Activated B cell treated with CpG ODN at 0.5 μM for 24 hours (primary cell): ENCODE measurements at regions not wholly inside any gene's neighbourhood (a gene's known extent, or its start where the extent isn't known, plus 50 kb on each side); places are given as distances from the start of the nearest gene placed in this dataset.

Experiments used
- ATAC-seq: fragments of 200-7000 bp; cut with Tn5 transposase; one replicate; pipeline ENCODE4 v1.10.0; 2021; ENCODE audit warnings: low read depth, mild to moderate bottlenecking, moderate library complexity
- CTCF ChIA-PET: fragments of 350-600 bp; sonication (Branson Sonifier 250); formaldehyde crosslinking; loops from one replicate; lab custom pipeline; 2021; ENCODE audit warnings: antibody characterized with exemption; lab: Charles Lee
- POLR2A ChIA-PET: fragments of 350-600 bp; sonication (Branson Sonifier 250); formaldehyde crosslinking; loops from one replicate; lab custom pipeline; 2021; ENCODE audit warnings: antibody characterized with exemption; lab: Charles Lee
- DNase-seq: peaks from one replicate; pipeline ENCODE4 v3.0.0; 2022
- H3K27ac Mint-ChIP-seq: one replicate; pipeline ENCODE4 v1.8.0; 2020; ENCODE audit warnings: mixed read lengths
- H3K27me3 Mint-ChIP-seq: one replicate; pipeline ENCODE4 v1.8.0; 2021; ENCODE audit warnings: mixed read lengths
- H3K36me3 Mint-ChIP-seq: one replicate; pipeline ENCODE4 v1.8.0; 2021; ENCODE audit warnings: low read depth, mixed read lengths
- H3K4me1 Mint-ChIP-seq: one replicate; pipeline ENCODE4 v1.8.0; 2021; ENCODE audit warnings: mixed read lengths
- H3K4me3 Mint-ChIP-seq: one replicate; pipeline ENCODE4 v1.8.0; 2020; ENCODE audit warnings: mild to moderate bottlenecking, mixed read lengths
- H3K9me3 Mint-ChIP-seq: one replicate; pipeline ENCODE4 v1.8.0; 2020; ENCODE audit warnings: mixed read lengths
- CTCF ChIP-seq: fragments of 200-600 bp; IDR thresholded peaks from one replicate; pipeline ENCODE4 v1.8.0; 2022; ENCODE audit warnings: antibody characterized with exemption, mild to moderate bottlenecking
- intact Hi-C: fragments of 100-400 bp; cut with micrococcal nuclease; formaldehyde crosslinking; loops from one replicate; pipeline ENCODE4 v1.15.1; 2024

GRCh38 chr3:43863966-43864933 lies 173.5 kb downstream of the ABHD5 start:
- Mint-ChIP-seq H3K9me3 (no peaks in the 10 kb centered on the region), H3K27ac (no peak overlapping the region), H3K27me3 (peaks cover 15% of the 10 kb centered on the region), H3K36me3 (no peaks in the 10 kb centered on the region), H3K4me3 (no peak overlapping the region), H3K4me1 (no peaks in the 10 kb centered on the region)
- POLR2A ChIA-PET, result no interaction called here
- intact Hi-C loops, result no loop called here
- ATAC-seq (no peak), DNase-seq (no peak)
- no peak for TF ChIP-seq CTCF
- CTCF ChIA-PET, result interaction anchor here (1.2 kb wide), 1 partner anchor 9 kb away, joined by 4 read pairs; no protein-coding TSS in a partner anchor

GRCh38 chr3:43865351-43865750 lies 174.6 kb downstream of the ABHD5 start:
- Mint-ChIP-seq H3K9me3 (no peaks in the 10 kb centered on the region), H3K4me3 (no peak overlapping the region), H3K4me1 (no peaks in the 10 kb centered on the region), H3K27me3 (peaks cover 10% of the 10 kb centered on the region), H3K27ac (no peak overlapping the region), H3K36me3 (no peaks in the 10 kb centered on the region)
- intact Hi-C loops, result no loop called here
- ATAC-seq (no peak), DNase-seq (no peak)
- ChIA-PET CTCF (interaction anchor here (1.2 kb wide), 1 partner anchor 10 kb away, joined by 4 read pairs; no protein-coding TSS in a partner anchor), POLR2A (interaction anchor here (0.5 kb wide), 1 partner anchor 27 kb away, joined by 4 read pairs; no protein-coding TSS in a partner anchor)
- no peak for TF ChIP-seq CTCF

- Mint-ChIP-seq H3K9me3 (no peaks in the 10 kb centered on the region), H3K27me3 (peaks cover 12% of the 10 kb centered on the region), H3K27ac (no peak overlapping the region), H3K4me3 (no peak overlapping the region), H3K4me1 (no peaks in the 10 kb centered on the region), H3K36me3 (no peaks in the 10 kb centered on the region)
- ATAC-seq (no peak), DNase-seq (no peak)
- ChIA-PET POLR2A (interaction anchor here (0.5 kb wide), 1 partner anchor 27 kb away, joined by 4 read pairs; no protein-coding TSS in a partner anchor), CTCF (interaction anchor here (1.2 kb wide), 1 partner anchor 11 kb away, joined by 4 read pairs; no protein-coding TSS in a partner anchor)
- intact Hi-C loops, result no loop called here
- TF ChIP-seq CTCF, result no peak
Observed at GRCh38 chr3:43865887-43866528, 175.3 kb downstream of the ABHD5 start.

DNA sequence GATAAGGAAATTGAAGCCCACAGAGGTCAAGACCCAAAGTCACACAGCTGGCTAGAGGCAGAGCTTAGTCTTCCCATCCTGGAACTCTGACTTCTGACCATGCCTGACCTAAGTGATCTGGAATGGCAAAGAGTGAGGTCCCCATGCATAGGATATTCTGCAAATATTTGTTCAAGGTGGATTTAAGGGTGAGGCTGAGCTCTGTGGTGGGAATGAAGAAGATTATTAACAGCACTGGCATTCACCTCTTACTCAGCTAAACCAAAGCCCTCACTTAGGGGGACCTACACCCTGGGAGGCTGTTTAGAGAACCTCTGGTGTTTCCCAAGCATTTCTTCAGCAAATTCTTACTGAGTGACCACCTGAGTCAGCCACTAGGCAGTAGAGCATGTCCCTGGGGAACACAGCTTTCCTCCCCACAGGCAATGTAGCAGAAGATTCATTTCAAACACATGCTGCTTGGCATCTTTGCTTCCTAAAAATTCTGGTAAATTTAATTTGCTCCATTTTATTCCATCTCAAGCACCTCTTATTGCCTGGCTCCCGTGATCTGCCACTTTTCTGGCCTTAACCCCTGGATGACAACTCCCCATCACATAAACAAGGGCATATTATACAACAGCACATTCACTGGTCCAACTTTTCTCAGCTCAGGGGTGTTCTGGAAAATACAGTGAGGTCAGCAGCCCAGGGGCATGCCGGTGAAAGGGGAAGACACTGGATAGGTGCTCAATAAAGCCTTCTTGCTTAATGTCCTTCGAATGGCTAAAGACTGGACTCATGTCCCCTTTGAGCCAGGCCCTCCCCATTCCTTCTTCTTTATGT lies 176.0 kb downstream of the ABHD5 start:
- Mint-ChIP-seq H3K27ac (no peak overlapping the region), H3K4me3 (no peak overlapping the region), H3K9me3 (no peaks in the 10 kb centered on the region), H3K36me3 (no peaks in the 10 kb centered on the region), H3K4me1 (no peaks in the 10 kb centered on the region), H3K27me3 (peaks cover 16% of the 10 kb centered on the region)
- no peak for TF ChIP-seq CTCF
- ChIA-PET POLR2A (no interaction called here), CTCF (no interaction called here)
- intact Hi-C loops, result no loop called here
- DNase-seq, result no peak
- no peak for ATAC-seq
